ENCODE measurements at regions not wholly inside any gene's neighbourhood (a gene's known extent, or its start where the extent isn't known, plus 50 kb on each side); places are given as distances from the start of the nearest gene placed in this dataset.

DNA sequence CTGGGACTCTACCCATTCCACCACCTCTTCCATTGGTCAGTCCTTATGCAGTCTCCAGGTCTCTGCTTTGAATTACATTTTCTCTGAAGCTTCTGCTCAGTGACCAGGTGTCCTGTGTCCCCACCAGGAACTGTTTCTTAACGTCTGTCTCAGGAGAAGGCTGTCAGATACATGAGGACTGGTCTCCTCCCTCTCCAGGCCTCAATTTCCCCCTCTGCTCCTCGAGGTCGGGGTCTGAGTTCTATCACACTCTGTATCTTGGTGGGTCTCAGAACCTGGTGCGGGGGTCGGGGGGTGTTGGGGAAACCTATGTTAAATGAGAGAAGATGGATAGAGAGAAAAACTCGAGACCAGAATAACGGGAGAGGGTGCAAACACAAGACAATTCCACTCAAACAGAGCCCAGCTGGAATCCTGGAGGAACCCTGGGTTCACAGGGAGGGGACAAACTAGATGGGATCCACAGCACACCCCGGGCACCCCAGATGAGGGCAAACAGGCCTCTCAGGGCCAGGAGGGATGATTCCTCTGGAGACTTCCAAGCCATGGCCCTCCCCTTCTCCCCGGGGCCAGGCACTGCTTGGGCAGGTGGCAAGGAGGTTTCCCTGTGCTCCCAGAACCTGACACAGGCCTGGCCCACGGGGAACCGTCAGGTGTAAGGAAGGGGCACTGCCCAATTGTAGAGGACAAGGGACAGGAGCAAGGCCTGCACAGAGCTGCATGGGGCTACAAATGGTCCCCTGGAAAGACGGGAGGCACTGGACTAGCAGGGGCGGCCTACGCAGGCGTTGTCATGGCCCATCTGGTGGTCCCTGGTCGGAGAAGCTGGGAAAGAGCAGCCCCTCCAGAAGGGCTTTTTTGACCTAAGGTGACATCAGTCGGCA, 313.2 kb upstream of the DIO3 start:
- no peak for DNase-seq
- no peaks in the 10 kb centered on the region for H3K9me3 ChIP-seq

DNA sequence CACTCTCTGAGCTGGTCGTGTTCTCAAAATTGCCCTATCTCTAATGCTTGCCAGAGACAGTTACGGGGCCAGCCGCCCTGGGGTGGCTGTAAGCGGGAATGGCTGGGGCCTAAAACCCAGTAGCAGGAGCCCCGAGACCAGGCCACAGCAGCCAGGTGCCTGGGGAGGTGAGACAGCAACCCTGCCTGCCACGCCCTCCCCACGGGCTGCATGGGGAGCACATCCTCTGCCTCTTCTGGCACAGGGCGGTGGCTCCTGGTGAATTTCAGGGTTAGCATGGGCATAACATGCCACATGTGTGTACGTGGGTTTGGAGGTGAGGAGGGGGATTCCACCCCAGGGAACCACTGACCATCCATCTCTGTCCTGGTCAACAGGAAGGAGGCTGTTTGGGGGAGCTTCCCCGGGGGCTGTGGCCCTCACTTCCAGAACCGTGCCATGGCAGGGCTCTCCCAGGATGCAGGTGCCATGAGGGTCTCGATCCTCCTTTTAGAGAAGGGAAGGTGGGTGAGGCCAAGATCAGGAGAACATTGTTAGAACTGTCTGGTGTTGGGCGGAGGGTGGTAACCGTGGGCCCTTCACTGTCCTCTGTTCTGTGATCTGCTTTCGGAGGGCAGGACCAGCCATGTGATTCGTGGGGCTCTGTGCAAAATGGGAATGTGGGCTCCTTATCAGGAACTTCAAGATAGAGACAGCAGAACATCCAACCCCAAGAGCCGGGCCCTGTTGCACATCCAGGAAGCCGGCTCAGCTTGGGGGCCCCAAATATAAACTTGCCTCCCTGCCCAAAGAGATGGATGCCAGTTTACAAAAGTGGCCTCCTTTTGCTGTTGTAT, 312.2 kb upstream of the DIO3 start:
- intact Hi-C loops (cut with DNase I) = no loop called here
- TF ChIP-seq CTCF (IDR thresholded peaks at IDR 0.05) = no peak
- Histone ChIP-seq H3K36me3 (no peaks in the 10 kb centered on the region), H3K9me3 (no peaks in the 10 kb centered on the region), H3K27me3 (no peaks in the 10 kb centered on the region), H3K4me1 (no peaks in the 10 kb centered on the region), H3K27ac (no peak overlapping the region), H3K4me3 (no peak overlapping the region)
- DNase-seq = no peak
- no peak for ATAC-seq

More for the DNA sequence above, 313.2 kb upstream of the DIO3 start:
- Histone ChIP-seq H3K27ac (no peak overlapping the region), H3K36me3 (no peaks in the 10 kb centered on the region), H3K4me1 (no peaks in the 10 kb centered on the region), H3K4me3 (no peak overlapping the region), H3K27me3 (no peaks in the 10 kb centered on the region)
- intact Hi-C loops (cut with DNase I) = no loop called here
- TF ChIP-seq CTCF (IDR thresholded peaks at IDR 0.05) = no peak
- no peak for ATAC-seq

DNA sequence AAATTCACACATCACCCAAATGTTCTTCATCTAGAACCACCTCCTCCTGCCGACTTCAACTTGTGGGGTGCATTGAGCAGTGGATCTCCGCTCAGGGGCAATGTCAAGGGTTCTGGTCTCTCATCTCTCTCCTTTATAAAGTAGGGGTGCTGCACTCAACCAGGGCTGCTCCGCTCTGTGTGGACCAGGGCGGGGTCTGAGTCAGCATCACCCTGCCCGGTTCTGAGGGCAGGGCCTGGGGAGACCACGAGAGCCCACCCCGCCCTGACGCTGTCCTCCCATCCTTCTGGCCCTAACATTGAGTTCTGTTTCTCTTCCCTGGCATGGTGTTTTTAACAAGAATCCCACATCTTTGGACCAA, 311.6 kb upstream of the DIO3 start:
- Histone ChIP-seq H3K27me3 (no peaks in the 10 kb centered on the region), H3K4me1 (no peaks in the 10 kb centered on the region), H3K36me3 (no peaks in the 10 kb centered on the region), H3K9me3 (no peaks in the 10 kb centered on the region), H3K4me3 (no peak overlapping the region), H3K27ac (no peak overlapping the region)
- intact Hi-C loops (cut with DNase I) = no loop called here
- no peak for DNase-seq
- no peak for ATAC-seq
- no peak for TF ChIP-seq CTCF (IDR thresholded peaks at IDR 0.05)

DNA sequence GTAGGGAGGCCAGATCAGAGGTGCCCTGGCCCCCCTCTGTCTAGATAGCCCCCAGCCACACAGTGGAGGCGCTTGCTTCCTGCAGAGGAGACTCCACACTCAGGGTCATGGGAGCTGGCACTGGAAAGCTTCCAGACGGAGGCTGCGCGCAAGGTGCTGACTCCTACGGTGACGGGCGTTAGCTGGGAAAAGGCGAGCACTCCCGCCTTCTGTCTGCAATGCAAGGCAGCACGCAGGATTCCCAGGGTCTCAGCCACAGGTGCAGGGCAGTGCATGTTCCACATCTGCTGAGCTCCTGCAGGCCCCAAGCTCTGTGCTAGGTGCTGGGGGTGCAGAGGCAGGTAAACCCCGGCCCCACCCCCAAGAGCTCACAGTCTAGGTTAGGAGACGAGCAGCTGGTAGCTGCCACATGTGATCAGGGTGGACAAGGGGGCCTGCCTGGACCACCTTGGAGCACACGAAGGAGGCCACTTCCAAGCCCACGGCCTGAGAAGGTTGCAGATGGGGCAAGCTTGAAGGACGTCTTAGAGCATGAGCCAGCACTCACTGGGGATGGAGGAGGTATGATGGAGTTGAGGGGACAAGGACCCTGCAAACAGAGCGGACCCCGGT, 310.9 kb upstream of the DIO3 start:
- no peak overlapping the region for H3K27ac ChIP-seq
- no peak for TF ChIP-seq CTCF (IDR thresholded peaks at IDR 0.05)
- H3K27me3 ChIP-seq = no peaks in the 10 kb centered on the region
- intact Hi-C loops (cut with DNase I) = no loop called here
- no peaks in the 10 kb centered on the region for H3K9me3 ChIP-seq
- ATAC-seq (peak; percentile 6), DNase-seq (no peak)
- H3K4me3 ChIP-seq = no peak overlapping the region
- no peaks in the 10 kb centered on the region for H3K4me1 ChIP-seq
- no peaks in the 10 kb centered on the region for H3K36me3 ChIP-seq

- TF ChIP-seq CTCF (IDR thresholded peaks at IDR 0.05) = no peak
- intact Hi-C loops (cut with DNase I) = no loop called here
- no peak for DNase-seq
Measured at GRCh38 chr14:101250948-101251811, 310.1 kb upstream of the DIO3 start.

More at GRCh38 chr14:101250948-101251811, 310.1 kb upstream of the DIO3 start:
- Histone ChIP-seq H3K4me3 (no peak overlapping the region), H3K36me3 (no peaks in the 10 kb centered on the region), H3K4me1 (no peaks in the 10 kb centered on the region), H3K9me3 (no peaks in the 10 kb centered on the region), H3K27me3 (no peaks in the 10 kb centered on the region), H3K27ac (no peak overlapping the region)
- no peak for ATAC-seq

Data from upper lobe of right lung (tissue), 1 donor.